HFF-Myc (cell line): ENCODE measurements at regions not wholly inside any gene's neighbourhood (a gene's known extent, or its start where the extent isn't known, plus 50 kb on each side); places are given as distances from the start of the nearest gene placed in this dataset.

Experiments used
- DNase-seq: peaks from one replicate; pipeline ENCODE4 v3.0.0-alpha.2; 2011; ENCODE audit warnings: low read depth; ENCODE audit errors: extremely low read depth
- H3K4me3 ChIP-seq: replicated peaks from 2 replicates; pipeline ENCODE4 v1.5.1; 2011; ENCODE audit warnings: low read depth, mild to moderate bottlenecking, control low read depth, low read length
- CTCF ChIP-seq: IDR thresholded peaks from 2 replicates; pipeline ENCODE4 v1.5.1; 2012; ENCODE audit warnings: mild to moderate bottlenecking, low read depth, low read length, control low read depth; ENCODE audit errors: missing control alignments

DNA sequence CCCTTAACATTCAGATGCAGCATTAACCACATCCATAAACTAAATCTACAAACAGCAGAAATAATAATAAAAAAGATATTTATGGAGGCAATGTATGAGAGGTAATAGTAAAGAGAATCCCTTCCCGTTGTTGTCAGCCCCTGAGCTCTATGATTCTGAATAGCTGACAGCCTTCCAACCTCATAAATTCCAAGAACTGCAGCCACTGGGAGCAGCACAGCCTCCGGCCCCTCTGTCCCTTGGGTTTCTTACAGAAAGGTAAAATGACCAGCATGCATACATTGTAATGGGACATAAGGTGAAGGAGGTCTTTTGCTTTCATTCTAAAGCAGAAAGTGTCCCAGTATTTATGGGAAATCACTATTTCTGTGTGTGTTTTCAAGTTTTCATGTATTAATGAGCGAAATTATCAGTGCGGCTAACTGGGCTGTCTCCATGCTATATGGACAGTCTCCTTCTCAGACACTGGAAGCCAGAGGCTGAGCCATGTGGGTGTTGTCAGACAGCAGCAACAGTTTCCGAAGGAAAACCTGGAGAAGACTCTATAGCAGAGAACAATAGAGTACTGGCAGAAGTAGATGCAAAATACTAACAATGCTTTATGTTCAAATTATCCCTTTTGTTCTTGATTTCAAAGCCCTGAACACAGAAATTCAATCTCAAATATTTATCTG, 151.6 kb downstream of the LRRC30 start:
- no peak for TF ChIP-seq CTCF
- no peak for DNase-seq
- H3K4me3 ChIP-seq = no peak overlapping the region

- no peak for DNase-seq
- TF ChIP-seq CTCF = no peak
- no peak overlapping the region for H3K4me3 ChIP-seq
Observed at GRCh38 chr18:7383002-7383980, 152.4 kb downstream of the LRRC30 start.

GRCh38 chr18:7388741-7389140, 157.9 kb downstream of the LRRC30 start:
- H3K4me3 ChIP-seq = no peak overlapping the region
- TF ChIP-seq CTCF = no peak
- no peak for DNase-seq

DNA sequence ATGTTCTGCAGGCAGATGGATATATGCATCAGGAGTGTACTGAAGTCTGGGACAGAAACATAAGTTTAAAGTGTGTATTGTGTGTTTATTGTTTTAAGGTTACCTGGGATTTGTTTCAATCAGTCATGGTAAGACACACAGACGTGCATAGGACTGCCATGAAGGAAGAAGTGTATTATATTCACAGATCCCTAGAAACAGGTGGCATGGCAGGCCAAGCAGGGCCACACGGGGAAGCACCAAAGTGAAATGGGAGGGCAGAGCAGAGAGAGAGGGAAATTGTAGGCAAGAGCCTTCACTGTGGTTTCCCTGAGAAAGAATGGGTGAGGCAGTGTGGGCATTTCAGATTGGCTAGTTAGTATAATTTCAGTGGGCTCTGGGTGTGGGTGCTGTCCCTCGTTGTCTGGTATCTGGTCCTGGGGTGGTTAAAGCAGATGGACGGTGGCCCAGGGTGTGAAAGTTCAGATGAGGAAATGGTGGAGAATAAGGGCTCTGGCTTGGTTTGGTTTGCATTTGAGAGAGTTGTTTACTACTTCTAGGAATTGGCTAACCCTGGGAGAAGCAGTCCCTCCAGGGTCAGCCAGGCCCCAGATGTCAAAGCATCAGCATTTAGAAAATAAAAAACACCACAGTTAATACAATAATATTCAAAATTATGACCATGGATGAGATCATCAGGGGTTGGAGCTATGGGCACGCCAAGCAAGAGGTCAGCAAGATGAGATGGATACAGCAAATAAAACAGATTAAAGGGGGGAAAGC, 160.0 kb downstream of the LRRC30 start:
- no peak for DNase-seq
- no peak overlapping the region for H3K4me3 ChIP-seq
- TF ChIP-seq CTCF = no peak

GRCh38 chr18:7393080-7393479, 162.2 kb downstream of the LRRC30 start:
- no peak for TF ChIP-seq CTCF
- H3K4me3 ChIP-seq = no peak overlapping the region
- DNase-seq = no peak

GRCh38 chr18:7394050-7394659, 163.3 kb downstream of the LRRC30 start:
- TF ChIP-seq CTCF = no peak
- DNase-seq = no peak

More at GRCh38 chr18:7394050-7394659, 163.3 kb downstream of the LRRC30 start:
- H3K4me3 ChIP-seq = no peak overlapping the region
